ENCODE measurements at regions not wholly inside any gene's neighbourhood (a gene's known extent, or its start where the extent isn't known, plus 50 kb on each side); places are given as distances from the start of the nearest gene placed in this dataset.
"Not testable (repeated sequence)": the region's sequence is repeated elsewhere in the genome, so short reads cannot be mapped to it uniquely, and the experiment has no call there.

DNA sequence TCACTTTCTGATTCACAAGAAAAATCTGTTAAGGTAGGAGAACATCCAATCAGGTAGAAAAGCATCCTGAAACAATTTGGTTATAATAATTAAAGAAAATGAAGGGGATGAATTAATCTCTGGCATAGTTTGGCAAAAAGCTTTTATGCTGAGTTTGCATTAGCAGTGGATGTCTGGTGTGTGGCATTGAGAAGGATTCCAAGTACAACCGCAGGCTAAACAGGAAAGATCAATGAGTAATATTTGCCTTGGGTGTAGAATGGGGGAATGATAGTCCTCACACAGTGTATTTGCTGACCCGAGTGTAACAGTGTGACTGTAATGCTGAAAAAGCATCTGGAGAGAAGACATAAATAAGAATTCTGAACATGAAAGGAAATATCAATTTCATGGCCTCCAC, 68.3 kb upstream of the SESTD1 start:
- intact Hi-C loops (cut with micrococcal nuclease) = no loop called here
- ChIA-PET POLR2A (no interaction called here), CTCF (no interaction called here)
- H3K27me3 Mint-ChIP-seq = peaks cover 11% of the 10 kb centered on the region
- H3K36me3 Mint-ChIP-seq (ENCODE audit: low read depth) = no peaks in the 10 kb centered on the region
- ATAC-seq = no peak
- no peak overlapping the region for H3K4me3 Mint-ChIP-seq
- peaks cover 1% of the 10 kb centered on the region for H3K9me3 Mint-ChIP-seq
- no peaks in the 10 kb centered on the region for H3K4me1 Mint-ChIP-seq (ENCODE audit: low read depth)
- TF ChIP-seq, protein P1, sequence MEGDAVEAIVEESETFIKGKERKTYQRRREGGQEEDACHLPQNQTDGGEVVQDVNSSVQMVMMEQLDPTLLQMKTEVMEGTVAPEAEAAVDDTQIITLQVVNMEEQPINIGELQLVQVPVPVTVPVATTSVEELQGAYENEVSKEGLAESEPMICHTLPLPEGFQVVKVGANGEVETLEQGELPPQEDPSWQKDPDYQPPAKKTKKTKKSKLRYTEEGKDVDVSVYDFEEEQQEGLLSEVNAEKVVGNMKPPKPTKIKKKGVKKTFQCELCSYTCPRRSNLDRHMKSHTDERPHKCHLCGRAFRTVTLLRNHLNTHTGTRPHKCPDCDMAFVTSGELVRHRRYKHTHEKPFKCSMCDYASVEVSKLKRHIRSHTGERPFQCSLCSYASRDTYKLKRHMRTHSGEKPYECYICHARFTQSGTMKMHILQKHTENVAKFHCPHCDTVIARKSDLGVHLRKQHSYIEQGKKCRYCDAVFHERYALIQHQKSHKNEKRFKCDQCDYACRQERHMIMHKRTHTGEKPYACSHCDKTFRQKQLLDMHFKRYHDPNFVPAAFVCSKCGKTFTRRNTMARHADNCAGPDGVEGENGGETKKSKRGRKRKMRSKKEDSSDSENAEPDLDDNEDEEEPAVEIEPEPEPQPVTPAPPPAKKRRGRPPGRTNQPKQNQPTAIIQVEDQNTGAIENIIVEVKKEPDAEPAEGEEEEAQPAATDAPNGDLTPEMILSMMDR (IDR thresholded peaks at IDR 0.05) = no peak
- no peak for DNase-seq
- H3K27ac Mint-ChIP-seq = no peak overlapping the region

DNA sequence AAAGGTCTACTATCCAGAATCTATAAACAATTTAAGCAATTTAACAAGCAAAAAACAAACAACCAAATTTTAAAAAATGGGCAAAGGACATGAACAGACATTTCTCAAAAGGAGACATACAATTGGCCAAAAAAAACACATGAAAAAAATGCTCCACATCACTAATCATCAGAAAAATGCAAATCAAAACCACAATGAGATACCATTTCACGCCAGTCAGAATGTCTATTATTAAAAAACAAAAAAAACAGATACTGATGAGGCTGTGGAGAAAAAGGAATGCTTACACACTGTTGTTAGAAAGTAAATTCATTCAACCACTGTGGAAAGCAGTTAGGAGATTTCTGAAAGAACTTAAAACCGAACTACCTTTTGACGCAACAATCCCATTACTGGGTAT, 66.4 kb upstream of the SESTD1 start:
- Mint-ChIP-seq H3K4me3 (no peak overlapping the region), H3K9me3 (peaks cover 1% of the 10 kb centered on the region), H3K27ac (no peak overlapping the region), H3K4me1 (ENCODE audit: low read depth) (no peaks in the 10 kb centered on the region), H3K36me3 (ENCODE audit: low read depth) (no peaks in the 10 kb centered on the region), H3K27me3 (peaks cover 11% of the 10 kb centered on the region)
- ChIA-PET POLR2A (no interaction called here), CTCF (no interaction called here)
- intact Hi-C loops (cut with micrococcal nuclease) = no loop called here
- TF ChIP-seq, protein P1 (IDR thresholded peaks at IDR 0.05) = no peak
- DNase-seq (no peak), ATAC-seq (no peak)

DNA sequence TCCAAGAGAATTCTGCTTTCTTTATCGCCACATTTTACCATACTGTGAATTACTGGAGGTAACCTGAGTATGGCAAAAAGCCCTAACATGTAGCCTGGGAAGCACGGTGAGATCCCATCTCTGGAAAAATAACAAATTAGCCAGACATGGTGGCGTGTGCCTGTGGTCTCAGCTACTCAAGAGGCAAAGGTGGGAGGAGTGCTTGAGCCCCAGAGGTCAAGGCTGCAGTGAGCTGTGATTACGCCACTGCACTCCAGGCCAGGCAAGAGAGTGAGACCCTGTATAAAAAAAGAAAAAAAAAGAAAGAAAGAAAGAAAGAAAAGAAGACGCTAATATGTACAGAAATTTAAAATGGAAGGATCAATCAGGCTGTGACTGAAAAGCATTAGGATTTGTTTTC, 57.7 kb upstream of the SESTD1 start:
- Mint-ChIP-seq H3K27me3 (no peaks in the 10 kb centered on the region), H3K36me3 (ENCODE audit: low read depth) (no peaks in the 10 kb centered on the region), H3K27ac (no peak overlapping the region), H3K9me3 (no peaks in the 10 kb centered on the region), H3K4me3 (no peak overlapping the region), H3K4me1 (ENCODE audit: low read depth) (no peaks in the 10 kb centered on the region)
- intact Hi-C loops (cut with micrococcal nuclease) = no loop called here
- TF ChIP-seq, protein P1 (IDR thresholded peaks at IDR 0.05) = no peak
- ATAC-seq (no peak), DNase-seq (no peak)
- CTCF ChIA-PET = no interaction called here
- POLR2A ChIA-PET = no interaction called here

DNA sequence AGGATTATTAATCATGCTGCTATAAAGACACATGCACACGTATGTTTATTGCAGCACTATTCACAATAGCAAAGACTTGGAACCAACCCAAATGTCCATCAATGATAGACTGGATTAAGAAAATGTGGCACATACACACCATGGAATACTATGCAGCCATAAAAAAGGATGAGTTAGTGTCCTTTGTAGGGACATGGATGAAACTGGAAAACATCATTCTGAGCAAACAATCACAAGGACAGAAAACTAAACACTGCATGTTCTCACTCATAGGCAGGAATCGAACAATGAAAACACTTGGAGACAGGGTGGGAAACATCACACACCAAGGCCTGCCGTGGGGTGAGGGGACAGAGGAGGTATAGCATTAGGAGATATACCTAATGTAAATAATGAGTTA, 56.4 kb upstream of the SESTD1 start:
- ATAC-seq; H3K4me3 Mint-ChIP-seq; DNase-seq; H3K27me3 Mint-ChIP-seq; POLR2A ChIA-PET; H3K36me3 Mint-ChIP-seq (ENCODE audit: low read depth); intact Hi-C loops (cut with micrococcal nuclease); H3K9me3 Mint-ChIP-seq; H3K27ac Mint-ChIP-seq; CTCF ChIA-PET; H3K4me1 Mint-ChIP-seq (ENCODE audit: low read depth): not testable (repeated sequence)

DNA sequence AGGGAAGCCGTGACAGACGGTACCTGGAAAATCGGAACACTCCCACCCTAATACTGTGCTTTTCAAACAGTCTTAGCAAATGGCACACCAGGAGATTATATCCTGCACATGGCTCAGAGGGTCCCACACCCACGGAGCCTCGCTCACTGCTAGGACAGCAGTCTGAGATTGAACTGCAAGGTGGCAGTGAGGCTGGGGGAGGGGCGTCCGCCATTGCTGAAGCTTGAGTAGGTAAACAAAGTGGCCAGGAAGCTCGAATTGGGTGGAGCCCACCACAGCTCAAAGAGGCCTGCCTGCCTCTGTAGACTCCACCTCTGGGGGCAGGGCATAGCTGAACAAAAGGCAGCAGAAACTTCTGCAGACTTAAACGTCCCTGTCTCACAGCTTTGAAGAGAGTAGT, 50.1 kb upstream of the SESTD1 start:
- H3K4me3 Mint-ChIP-seq; intact Hi-C loops (cut with micrococcal nuclease); H3K4me1 Mint-ChIP-seq (ENCODE audit: low read depth); POLR2A ChIA-PET; H3K27ac Mint-ChIP-seq; DNase-seq; CTCF ChIA-PET; H3K9me3 Mint-ChIP-seq; H3K36me3 Mint-ChIP-seq (ENCODE audit: low read depth); H3K27me3 Mint-ChIP-seq; ATAC-seq: not testable (repeated sequence)
